ENCODE measurements at regions not wholly inside any gene's neighbourhood (a gene's known extent, or its start where the extent isn't known, plus 50 kb on each side); places are given as distances from the start of the nearest gene placed in this dataset.

- TF ChIP-seq EP300 (IDR thresholded peaks at IDR 0.05) (no peak), POLR2A (IDR thresholded peaks at IDR 0.05) (no peak)
- TF ChIP-seq, protein P1, sequence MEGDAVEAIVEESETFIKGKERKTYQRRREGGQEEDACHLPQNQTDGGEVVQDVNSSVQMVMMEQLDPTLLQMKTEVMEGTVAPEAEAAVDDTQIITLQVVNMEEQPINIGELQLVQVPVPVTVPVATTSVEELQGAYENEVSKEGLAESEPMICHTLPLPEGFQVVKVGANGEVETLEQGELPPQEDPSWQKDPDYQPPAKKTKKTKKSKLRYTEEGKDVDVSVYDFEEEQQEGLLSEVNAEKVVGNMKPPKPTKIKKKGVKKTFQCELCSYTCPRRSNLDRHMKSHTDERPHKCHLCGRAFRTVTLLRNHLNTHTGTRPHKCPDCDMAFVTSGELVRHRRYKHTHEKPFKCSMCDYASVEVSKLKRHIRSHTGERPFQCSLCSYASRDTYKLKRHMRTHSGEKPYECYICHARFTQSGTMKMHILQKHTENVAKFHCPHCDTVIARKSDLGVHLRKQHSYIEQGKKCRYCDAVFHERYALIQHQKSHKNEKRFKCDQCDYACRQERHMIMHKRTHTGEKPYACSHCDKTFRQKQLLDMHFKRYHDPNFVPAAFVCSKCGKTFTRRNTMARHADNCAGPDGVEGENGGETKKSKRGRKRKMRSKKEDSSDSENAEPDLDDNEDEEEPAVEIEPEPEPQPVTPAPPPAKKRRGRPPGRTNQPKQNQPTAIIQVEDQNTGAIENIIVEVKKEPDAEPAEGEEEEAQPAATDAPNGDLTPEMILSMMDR (IDR thresholded peaks at IDR 0.05): no peak
- no peaks in the 10 kb centered on the region for H3K27me3 ChIP-seq
- WGBS, 2 donors: 53 to 74% methylated on average over 2 of the region's 2 CpGs
Observed at GRCh38 chr4:160824481-160824880, 1339.3 kb downstream of the FSTL5 start.

GRCh38 chr4:160825644-160826338, 1338.0 kb downstream of the FSTL5 start:
- WGBS, 2 donors: 70 to 74% methylated on average over 8 of the region's 8 CpGs
- Histone ChIP-seq H3K9me3 (no peaks in the 10 kb centered on the region), H3K4me3 (no peak overlapping the region), H3K4me1 (no peaks in the 10 kb centered on the region), H3K27ac (no peak overlapping the region), H3K27me3 (no peaks in the 10 kb centered on the region), H3K36me3 (no peaks in the 10 kb centered on the region)
- DNase-seq: no peak
- TF ChIP-seq POLR2A (IDR thresholded peaks at IDR 0.05) (no peak), EP300 (IDR thresholded peaks at IDR 0.05) (no peak), POLR2AphosphoS5 (IDR thresholded peaks at IDR 0.05) (no peak)
- TF ChIP-seq, protein P1 (IDR thresholded peaks at IDR 0.05): no peak
- intact Hi-C loops (cut with DNase I): no loop called here

More at GRCh38 chr4:160824481-160824880, 1339.3 kb downstream of the FSTL5 start:
- Histone ChIP-seq H3K9me3 (no peaks in the 10 kb centered on the region), H3K27ac (no peak overlapping the region), H3K4me1 (no peaks in the 10 kb centered on the region), H3K4me3 (no peak overlapping the region), H3K36me3 (no peaks in the 10 kb centered on the region)
- no peak for DNase-seq
- intact Hi-C loops (cut with DNase I): no loop called here

GRCh38 chr4:160826339-160826679, 1337.5 kb downstream of the FSTL5 start:
- 79 to 88% methylated on average over 10 of the region's 10 CpGs for WGBS, 2 donors
- no peak for DNase-seq
- Histone ChIP-seq H3K4me1 (no peaks in the 10 kb centered on the region), H3K27me3 (no peaks in the 10 kb centered on the region), H3K27ac (no peak overlapping the region), H3K4me3 (no peak overlapping the region), H3K36me3 (no peaks in the 10 kb centered on the region), H3K9me3 (no peaks in the 10 kb centered on the region)
- TF ChIP-seq POLR2AphosphoS5 (IDR thresholded peaks at IDR 0.05) (no peak), EP300 (IDR thresholded peaks at IDR 0.05) (no peak), POLR2A (IDR thresholded peaks at IDR 0.05) (no peak)
- TF ChIP-seq, protein P1 (IDR thresholded peaks at IDR 0.05): no peak
- intact Hi-C loops (cut with DNase I): no loop called here

DNA sequence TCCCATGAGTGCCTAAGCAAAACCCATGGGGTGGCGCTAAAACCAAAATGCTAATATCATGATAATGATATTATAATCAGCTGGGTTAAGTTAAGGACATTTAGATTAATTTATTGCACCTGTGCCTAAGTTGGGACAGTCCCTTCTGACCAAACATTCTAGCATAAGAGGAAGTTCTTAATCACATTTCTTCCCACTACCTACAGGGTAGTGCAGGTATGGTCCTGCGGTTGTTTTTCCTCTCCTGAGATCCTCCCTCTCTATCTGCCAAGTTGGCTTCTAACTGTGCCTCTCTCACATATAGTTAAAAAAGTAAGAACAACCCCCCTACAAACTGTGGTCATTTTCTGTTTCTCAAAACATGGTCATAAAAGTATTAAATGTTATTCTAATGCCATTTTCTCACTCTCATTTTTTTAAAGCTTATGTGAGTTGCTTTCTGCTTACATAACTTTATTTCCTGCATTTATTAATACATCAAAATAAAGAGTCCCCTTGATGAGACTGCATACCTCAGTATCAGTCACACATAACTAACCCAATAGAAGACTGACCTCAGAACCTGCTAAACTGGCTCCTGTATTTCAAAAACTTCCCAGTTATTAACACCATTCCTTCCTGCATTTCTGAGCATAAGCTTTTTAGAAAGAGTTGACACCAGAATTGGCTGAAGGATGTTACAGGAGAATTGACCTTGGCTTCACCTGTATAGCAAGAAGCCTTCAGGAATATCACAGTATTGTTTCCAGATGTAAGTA, 1332.5 kb downstream of the FSTL5 start:
- intact Hi-C loops (cut with DNase I): no loop called here
- WGBS, 2 donors: 92 to 95% methylated on average over 2 of the region's 2 CpGs

More for the DNA sequence above, 1332.5 kb downstream of the FSTL5 start:
- DNase-seq: no peak
- Histone ChIP-seq H3K27ac (no peak overlapping the region), H3K27me3 (no peaks in the 10 kb centered on the region), H3K36me3 (no peaks in the 10 kb centered on the region), H3K9me3 (no peaks in the 10 kb centered on the region), H3K4me3 (no peak overlapping the region), H3K4me1 (no peaks in the 10 kb centered on the region)
- TF ChIP-seq POLR2A (IDR thresholded peaks at IDR 0.05) (no peak), POLR2AphosphoS5 (IDR thresholded peaks at IDR 0.05) (no peak), EP300 (IDR thresholded peaks at IDR 0.05) (no peak)
- TF ChIP-seq, protein P1 (IDR thresholded peaks at IDR 0.05): no peak

Data from sigmoid colon (tissue), 6 donors.